OCI-LY7 (cell line): ENCODE measurements at regions not wholly inside any gene's neighbourhood (a gene's known extent, or its start where the extent isn't known, plus 50 kb on each side); places are given as distances from the start of the nearest gene placed in this dataset.

Source experiments
- EZH2phosphoT487 ChIP-seq: fragments of 200-600 bp; sonication (generic); IDR thresholded peaks from 2 replicates; pipeline ENCODE4 v1.6.1; 2018; ENCODE audit warnings: low read depth, borderline replicate concordance, mild to moderate bottlenecking, mixed run types, antibody characterized with exemption, low read length, moderate library complexity, mixed read lengths
- TF ChIP-seq, protein P1 (sequence below): fragments of 200-600 bp; sonication (generic); conservative IDR thresholded peaks from 2 replicates; pipeline ENCODE4 v1.5.1; 2014; ENCODE audit warnings: mild to moderate bottlenecking, antibody characterized with exemption, low read length, moderate library complexity, mixed read lengths

DNA sequence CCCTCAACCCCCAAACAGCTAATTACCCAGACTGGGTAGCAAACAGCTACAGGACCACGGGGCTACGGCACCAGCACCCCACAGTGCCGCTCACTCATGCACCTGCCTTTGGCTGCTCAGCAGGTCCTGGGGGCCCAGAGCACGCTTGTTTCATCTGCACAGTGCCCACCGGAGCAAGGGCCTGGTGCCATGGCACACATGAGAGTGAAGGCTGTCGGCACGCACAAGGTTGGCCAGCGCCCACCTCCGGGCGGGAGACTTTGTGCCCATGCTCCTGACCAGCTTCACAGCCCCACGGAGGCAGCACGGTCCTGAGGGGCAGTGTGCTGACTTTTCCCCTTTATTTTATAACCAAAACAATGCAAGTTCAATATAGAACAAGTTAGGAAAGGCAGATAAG is 135.9 kb upstream of the NSMCE3 start:
- TF ChIP-seq, protein P1, sequence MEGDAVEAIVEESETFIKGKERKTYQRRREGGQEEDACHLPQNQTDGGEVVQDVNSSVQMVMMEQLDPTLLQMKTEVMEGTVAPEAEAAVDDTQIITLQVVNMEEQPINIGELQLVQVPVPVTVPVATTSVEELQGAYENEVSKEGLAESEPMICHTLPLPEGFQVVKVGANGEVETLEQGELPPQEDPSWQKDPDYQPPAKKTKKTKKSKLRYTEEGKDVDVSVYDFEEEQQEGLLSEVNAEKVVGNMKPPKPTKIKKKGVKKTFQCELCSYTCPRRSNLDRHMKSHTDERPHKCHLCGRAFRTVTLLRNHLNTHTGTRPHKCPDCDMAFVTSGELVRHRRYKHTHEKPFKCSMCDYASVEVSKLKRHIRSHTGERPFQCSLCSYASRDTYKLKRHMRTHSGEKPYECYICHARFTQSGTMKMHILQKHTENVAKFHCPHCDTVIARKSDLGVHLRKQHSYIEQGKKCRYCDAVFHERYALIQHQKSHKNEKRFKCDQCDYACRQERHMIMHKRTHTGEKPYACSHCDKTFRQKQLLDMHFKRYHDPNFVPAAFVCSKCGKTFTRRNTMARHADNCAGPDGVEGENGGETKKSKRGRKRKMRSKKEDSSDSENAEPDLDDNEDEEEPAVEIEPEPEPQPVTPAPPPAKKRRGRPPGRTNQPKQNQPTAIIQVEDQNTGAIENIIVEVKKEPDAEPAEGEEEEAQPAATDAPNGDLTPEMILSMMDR, result no peak
- no peak for TF ChIP-seq EZH2phosphoT487
